ENCODE measurements at regions not wholly inside any gene's neighbourhood (a gene's known extent, or its start where the extent isn't known, plus 50 kb on each side); places are given as distances from the start of the nearest gene placed in this dataset.

- Histone ChIP-seq H3K4me3 (no peak overlapping the region), H3K27me3 (no peaks in the 10 kb centered on the region), H3K9me3 (no peaks in the 10 kb centered on the region), H3K27ac (no peak overlapping the region), H3K4me1 (peaks cover 13 to 37% (median 15%) of the 10 kb centered on the region in 4 donors), H3K36me3 (no peaks in the 10 kb centered on the region)
- intact Hi-C loops (cut with DNase I; ENCODE audit: low total_unique reads): no loop called here
- TF ChIP-seq EP300 (IDR thresholded peaks at IDR 0.05) (no peak), POLR2A (IDR thresholded peaks at IDR 0.05) (no peak), CTCF (IDR thresholded peaks at IDR 0.05) (no peak), POLR2AphosphoS5 (IDR thresholded peaks at IDR 0.05) (no peak)
- DNase-seq: peak in 1 of 2 donors; percentile 55
- 45 to 72% (median 64%) methylated on average over 5 of the region's 5 CpGs for WGBS, 5 donors
Observed at GRCh38 chr6:11425431-11425871, 112.1 kb upstream of the TMEM170B start.

- Histone ChIP-seq H3K36me3 (no peaks in the 10 kb centered on the region), H3K27ac (no peak overlapping the region), H3K27me3 (no peaks in the 10 kb centered on the region), H3K4me1 (peaks cover 7 to 37% (median 14%) of the 10 kb centered on the region in 4 donors), H3K4me3 (no peak overlapping the region), H3K9me3 (no peaks in the 10 kb centered on the region)
- TF ChIP-seq POLR2AphosphoS5 (IDR thresholded peaks at IDR 0.05): no peak
- no peak for TF ChIP-seq EP300 (IDR thresholded peaks at IDR 0.05)
- DNase-seq: no peak
- intact Hi-C loops (cut with DNase I; ENCODE audit: low total_unique reads): no loop called here
- WGBS, 5 donors: 47 to 73% (median 60%) methylated on average over 4 of the region's 4 CpGs
Observed at GRCh38 chr6:11424395-11425034, 113.0 kb upstream of the TMEM170B start.

- WGBS, 5 donors: 93 to 100% (median 94%) methylated on average over 1 of the region's 1 CpG
- no peak overlapping the region for H3K4me3 ChIP-seq
- no peaks in the 10 kb centered on the region for H3K27me3 ChIP-seq
- TF ChIP-seq POLR2A (IDR thresholded peaks at IDR 0.05) (no peak), EP300 (IDR thresholded peaks at IDR 0.05) (no peak), CTCF (IDR thresholded peaks at IDR 0.05) (no peak), POLR2AphosphoS5 (IDR thresholded peaks at IDR 0.05) (no peak)
- no peak for DNase-seq
- peaks cover 4 to 35% (median 11%) of the 10 kb centered on the region in 4 donors for H3K4me1 ChIP-seq
- H3K36me3 ChIP-seq: no peaks in the 10 kb centered on the region
- intact Hi-C loops (cut with DNase I; ENCODE audit: low total_unique reads): no loop called here
- no peaks in the 10 kb centered on the region for H3K9me3 ChIP-seq
- H3K27ac ChIP-seq: no peak overlapping the region
Observed at GRCh38 chr6:11423667-11424066, 113.9 kb upstream of the TMEM170B start.

- 73 to 91% (median 88%) methylated on average over 1 of the region's 1 CpG for WGBS, 5 donors
- H3K4me1 ChIP-seq: peaks cover 4 to 29% (median 6%) of the 10 kb centered on the region in 4 donors
- no peak overlapping the region for H3K4me3 ChIP-seq
- no peaks in the 10 kb centered on the region for H3K27me3 ChIP-seq
- no peak overlapping the region for H3K27ac ChIP-seq
- no peaks in the 10 kb centered on the region for H3K9me3 ChIP-seq
- intact Hi-C loops (cut with DNase I; ENCODE audit: low total_unique reads): no loop called here
- H3K36me3 ChIP-seq: no peaks in the 10 kb centered on the region
- TF ChIP-seq POLR2A (IDR thresholded peaks at IDR 0.05) (no peak), POLR2AphosphoS5 (IDR thresholded peaks at IDR 0.05) (no peak), CTCF (IDR thresholded peaks at IDR 0.05) (no peak), EP300 (IDR thresholded peaks at IDR 0.05) (no peak)
- DNase-seq: no peak
Observed at GRCh38 chr6:11423072-11423471, 114.5 kb upstream of the TMEM170B start.

- Histone ChIP-seq H3K4me1 (peaks cover 0 to 3% (median 0%) of the 10 kb centered on the region in 4 donors), H3K27ac (no peak overlapping the region)
Observed at GRCh38 chr6:11419763-11420453, 117.6 kb upstream of the TMEM170B start.

More at GRCh38 chr6:11419763-11420453, 117.6 kb upstream of the TMEM170B start:
- intact Hi-C loops (cut with DNase I; ENCODE audit: low total_unique reads): no loop called here
- TF ChIP-seq EP300 (IDR thresholded peaks at IDR 0.05) (no peak), POLR2A (IDR thresholded peaks at IDR 0.05) (no peak), CTCF (IDR thresholded peaks at IDR 0.05) (no peak), POLR2AphosphoS5 (IDR thresholded peaks at IDR 0.05) (no peak)
- no peak for DNase-seq
- Histone ChIP-seq H3K27me3 (no peaks in the 10 kb centered on the region), H3K9me3 (peaks cover 0 to 5% (median 0%) of the 10 kb centered on the region in 4 donors), H3K4me3 (no peak overlapping the region), H3K36me3 (no peaks in the 10 kb centered on the region)

All from stomach (tissue), 8 donors.